Mononuclear cell (primary cell): ENCODE measurements at regions not wholly inside any gene's neighbourhood (a gene's known extent, or its start where the extent isn't known, plus 50 kb on each side); places are given as distances from the start of the nearest gene placed in this dataset.

Source experiments
- H3K27me3 ChIP-seq: 2 replicates; pipeline ENCODE4 v1.6.0; 2011; ENCODE audit warnings: low read length, control low read depth; ENCODE audit not compliant: insufficient read depth
- H3K4me1 ChIP-seq: 2 replicates; pipeline ENCODE4 v1.5.1; 2011; ENCODE audit warnings: mild to moderate bottlenecking, low read length, control low read depth; ENCODE audit not compliant: insufficient read depth
- H3K4me3 ChIP-seq: 2 replicates; pipeline ENCODE4 v1.5.1; 2011; ENCODE audit warnings: mild to moderate bottlenecking, low read length, moderate library complexity
- H3K9me3 ChIP-seq: 2 replicates; pipeline ENCODE4 v1.5.1; 2011; ENCODE audit warnings: low read depth, mild to moderate bottlenecking, control low read depth, low read length

- no peaks in the 10 kb centered on the region for H3K9me3 ChIP-seq
- H3K27me3 ChIP-seq = no peaks in the 10 kb centered on the region
- no peak overlapping the region for H3K4me3 ChIP-seq
- no peaks in the 10 kb centered on the region for H3K4me1 ChIP-seq
Observed at GRCh38 chr10:36171953-36172940, 530.2 kb upstream of the FZD8 start.

- H3K9me3 ChIP-seq = no peaks in the 10 kb centered on the region
- H3K27me3 ChIP-seq = no peaks in the 10 kb centered on the region
- H3K4me3 ChIP-seq = no peak overlapping the region
- no peaks in the 10 kb centered on the region for H3K4me1 ChIP-seq
Observed at GRCh38 chr10:36171556-36171952, 529.5 kb upstream of the FZD8 start.

- Histone ChIP-seq H3K4me1 (no peaks in the 10 kb centered on the region), H3K4me3 (no peak overlapping the region), H3K9me3 (no peaks in the 10 kb centered on the region), H3K27me3 (no peaks in the 10 kb centered on the region)
Observed at GRCh38 chr10:36170943-36171501, 528.9 kb upstream of the FZD8 start.

GRCh38 chr10:36170142-36170719, 528.1 kb upstream of the FZD8 start:
- Histone ChIP-seq H3K4me1 (no peaks in the 10 kb centered on the region), H3K9me3 (no peaks in the 10 kb centered on the region), H3K4me3 (no peak overlapping the region), H3K27me3 (no peaks in the 10 kb centered on the region)

GRCh38 chr10:36168777-36169176, 526.7 kb upstream of the FZD8 start:
- Histone ChIP-seq H3K4me1 (no peaks in the 10 kb centered on the region), H3K4me3 (no peak overlapping the region), H3K27me3 (no peaks in the 10 kb centered on the region), H3K9me3 (no peaks in the 10 kb centered on the region)

GRCh38 chr10:36164556-36165504, 522.7 kb upstream of the FZD8 start:
- no peaks in the 10 kb centered on the region for H3K4me1 ChIP-seq

GRCh38 chr10:36163827-36164226, 521.7 kb upstream of the FZD8 start:
- no peaks in the 10 kb centered on the region for H3K27me3 ChIP-seq
- no peak overlapping the region for H3K4me3 ChIP-seq
- no peaks in the 10 kb centered on the region for H3K4me1 ChIP-seq
- no peaks in the 10 kb centered on the region for H3K9me3 ChIP-seq

More at GRCh38 chr10:36164556-36165504, 522.7 kb upstream of the FZD8 start:
- H3K4me3 ChIP-seq = no peak overlapping the region
- no peaks in the 10 kb centered on the region for H3K9me3 ChIP-seq
- H3K27me3 ChIP-seq = no peaks in the 10 kb centered on the region

GRCh38 chr10:36157486-36157885, 515.4 kb upstream of the FZD8 start:
- H3K4me3 ChIP-seq = no peak overlapping the region
- no peaks in the 10 kb centered on the region for H3K4me1 ChIP-seq
- H3K27me3 ChIP-seq = no peaks in the 10 kb centered on the region
- H3K9me3 ChIP-seq = no peaks in the 10 kb centered on the region

GRCh38 chr10:36148207-36148606, 506.1 kb upstream of the FZD8 start:
- Histone ChIP-seq H3K4me1 (no peaks in the 10 kb centered on the region), H3K4me3 (no peak overlapping the region), H3K9me3 (no peaks in the 10 kb centered on the region), H3K27me3 (no peaks in the 10 kb centered on the region)

GRCh38 chr10:36147529-36147928, 505.4 kb upstream of the FZD8 start:
- H3K4me1 ChIP-seq = no peaks in the 10 kb centered on the region
- H3K9me3 ChIP-seq = no peaks in the 10 kb centered on the region
- H3K27me3 ChIP-seq = no peaks in the 10 kb centered on the region
- H3K4me3 ChIP-seq = no peak overlapping the region

- Histone ChIP-seq H3K9me3 (no peaks in the 10 kb centered on the region), H3K27me3 (no peaks in the 10 kb centered on the region), H3K4me1 (no peaks in the 10 kb centered on the region), H3K4me3 (no peak overlapping the region)
Observed at GRCh38 chr10:36141856-36142560, 499.9 kb upstream of the FZD8 start.

GRCh38 chr10:36129051-36129450, 487.0 kb upstream of the FZD8 start:
- Histone ChIP-seq H3K9me3 (no peaks in the 10 kb centered on the region), H3K4me3 (no peak overlapping the region), H3K4me1 (no peaks in the 10 kb centered on the region), H3K27me3 (no peaks in the 10 kb centered on the region)

- H3K27me3 ChIP-seq = no peaks in the 10 kb centered on the region
- no peaks in the 10 kb centered on the region for H3K4me1 ChIP-seq
Observed at GRCh38 chr10:36126076-36126475, 484.0 kb upstream of the FZD8 start.

GRCh38 chr10:36119455-36119854, 477.4 kb upstream of the FZD8 start:
- Histone ChIP-seq H3K27me3 (no peaks in the 10 kb centered on the region), H3K4me3 (no peak overlapping the region), H3K9me3 (no peaks in the 10 kb centered on the region), H3K4me1 (no peaks in the 10 kb centered on the region)

More at GRCh38 chr10:36126076-36126475, 484.0 kb upstream of the FZD8 start:
- no peaks in the 10 kb centered on the region for H3K9me3 ChIP-seq
- no peak overlapping the region for H3K4me3 ChIP-seq
